Mucosa of stomach (tissue), 1 donor: ENCODE measurements at regions not wholly inside any gene's neighbourhood (a gene's known extent, or its start where the extent isn't known, plus 50 kb on each side); places are given as distances from the start of the nearest gene placed in this dataset.

Experiments used
- H3K27me3 ChIP-seq: one replicate; pipeline ENCODE4 v1.7.0; 2013; ENCODE audit warnings: mild to moderate bottlenecking, low read length; ENCODE audit not compliant: control insufficient read depth, insufficient read depth
- H3K36me3 ChIP-seq: one replicate; pipeline ENCODE4 v1.7.0; 2013; ENCODE audit warnings: low read length; ENCODE audit not compliant: control insufficient read depth, insufficient read depth
- H3K4me1 ChIP-seq: one replicate; pipeline ENCODE4 v1.7.0; 2013; ENCODE audit warnings: mild to moderate bottlenecking, low read length; ENCODE audit not compliant: control insufficient read depth, insufficient read depth
- H3K4me3 ChIP-seq: one replicate; pipeline ENCODE4 v1.7.0; 2013; ENCODE audit warnings: low read length
- H3K9ac ChIP-seq: one replicate; pipeline ENCODE4 v1.7.0; 2013; ENCODE audit warnings: mild to moderate bottlenecking, low read length, moderate library complexity
- H3K9me3 ChIP-seq: one replicate; pipeline ENCODE4 v1.7.0; 2013; ENCODE audit warnings: mild to moderate bottlenecking, low read length, moderate library complexity; ENCODE audit not compliant: control insufficient read depth
- donor health status: Pancreatic carcinoma.

- Histone ChIP-seq H3K9me3 (no peaks in the 10 kb centered on the region), H3K27me3 (no peaks in the 10 kb centered on the region)
These were observed 74.0 kb upstream of the ANXA1 start for GRCh38 chr9:73077625-73078030.

GRCh38 chr9:73076970-73077369 is 74.7 kb upstream of the ANXA1 start:
- H3K9ac ChIP-seq = no peak overlapping the region
- no peaks in the 10 kb centered on the region for H3K36me3 ChIP-seq
- no peak overlapping the region for H3K4me3 ChIP-seq
- H3K4me1 ChIP-seq = peaks cover 11% of the 10 kb centered on the region
- H3K9me3 ChIP-seq = no peaks in the 10 kb centered on the region
- no peaks in the 10 kb centered on the region for H3K27me3 ChIP-seq

More at GRCh38 chr9:73077625-73078030, 74.0 kb upstream of the ANXA1 start:
- H3K4me1 ChIP-seq = peaks cover 11% of the 10 kb centered on the region
- H3K36me3 ChIP-seq = no peaks in the 10 kb centered on the region
- no peak overlapping the region for H3K4me3 ChIP-seq
- no peak overlapping the region for H3K9ac ChIP-seq

GRCh38 chr9:73074176-73074708 is 77.4 kb upstream of the ANXA1 start:
- no peaks in the 10 kb centered on the region for H3K9me3 ChIP-seq
- no peaks in the 10 kb centered on the region for H3K4me1 ChIP-seq
- H3K36me3 ChIP-seq = no peaks in the 10 kb centered on the region
- no peak overlapping the region for H3K4me3 ChIP-seq
- no peaks in the 10 kb centered on the region for H3K27me3 ChIP-seq
- H3K9ac ChIP-seq = no peak overlapping the region

- Histone ChIP-seq H3K36me3 (no peaks in the 10 kb centered on the region), H3K4me1 (no peaks in the 10 kb centered on the region), H3K27me3 (no peaks in the 10 kb centered on the region), H3K4me3 (no peak overlapping the region), H3K9me3 (no peaks in the 10 kb centered on the region), H3K9ac (no peak overlapping the region)
These were observed 78.1 kb upstream of the ANXA1 start for GRCh38 chr9:73073337-73074175.

- H3K9ac ChIP-seq = no peak overlapping the region
- H3K36me3 ChIP-seq = no peaks in the 10 kb centered on the region
- H3K9me3 ChIP-seq = no peaks in the 10 kb centered on the region
- H3K4me1 ChIP-seq = no peaks in the 10 kb centered on the region
- H3K27me3 ChIP-seq = no peaks in the 10 kb centered on the region
- no peak overlapping the region for H3K4me3 ChIP-seq
These were observed 84.6 kb upstream of the ANXA1 start for GRCh38 chr9:73067074-73067473.

GRCh38 chr9:73065439-73065838 is 86.2 kb upstream of the ANXA1 start:
- no peaks in the 10 kb centered on the region for H3K36me3 ChIP-seq
- no peak overlapping the region for H3K9ac ChIP-seq
- H3K9me3 ChIP-seq = no peaks in the 10 kb centered on the region
- no peaks in the 10 kb centered on the region for H3K27me3 ChIP-seq
- no peak overlapping the region for H3K4me3 ChIP-seq
- no peaks in the 10 kb centered on the region for H3K4me1 ChIP-seq

- Histone ChIP-seq H3K4me3 (no peak overlapping the region), H3K36me3 (no peaks in the 10 kb centered on the region), H3K4me1 (no peaks in the 10 kb centered on the region), H3K9me3 (no peaks in the 10 kb centered on the region), H3K9ac (no peak overlapping the region), H3K27me3 (no peaks in the 10 kb centered on the region)
These were observed 87.3 kb upstream of the ANXA1 start for GRCh38 chr9:73064315-73064714.

GRCh38 chr9:73061146-73061545 is 90.5 kb upstream of the ANXA1 start:
- Histone ChIP-seq H3K9ac (no peak overlapping the region), H3K9me3 (no peaks in the 10 kb centered on the region), H3K27me3 (no peaks in the 10 kb centered on the region), H3K4me1 (no peaks in the 10 kb centered on the region), H3K4me3 (no peak overlapping the region), H3K36me3 (no peaks in the 10 kb centered on the region)

- Histone ChIP-seq H3K9ac (no peak overlapping the region), H3K36me3 (no peaks in the 10 kb centered on the region), H3K9me3 (no peaks in the 10 kb centered on the region), H3K4me1 (no peaks in the 10 kb centered on the region), H3K4me3 (no peak overlapping the region), H3K27me3 (no peaks in the 10 kb centered on the region)
These were observed 92.4 kb upstream of the ANXA1 start for GRCh38 chr9:73059247-73059646.

- H3K4me1 ChIP-seq = peaks cover 7% of the 10 kb centered on the region
- H3K36me3 ChIP-seq = no peaks in the 10 kb centered on the region
- H3K27me3 ChIP-seq = no peaks in the 10 kb centered on the region
- H3K9ac ChIP-seq = no peak overlapping the region
- no peak overlapping the region for H3K4me3 ChIP-seq
- no peaks in the 10 kb centered on the region for H3K9me3 ChIP-seq
These were observed 95.4 kb upstream of the ANXA1 start for GRCh38 chr9:73056245-73056644.

GRCh38 chr9:73054091-73054490 is 97.6 kb upstream of the ANXA1 start:
- Histone ChIP-seq H3K9ac (no peak overlapping the region), H3K4me1 (peaks cover 7% of the 10 kb centered on the region), H3K27me3 (no peaks in the 10 kb centered on the region), H3K4me3 (no peak overlapping the region), H3K9me3 (no peaks in the 10 kb centered on the region), H3K36me3 (no peaks in the 10 kb centered on the region)

- no peaks in the 10 kb centered on the region for H3K36me3 ChIP-seq
- no peaks in the 10 kb centered on the region for H3K9me3 ChIP-seq
These were observed 98.1 kb upstream of the ANXA1 start for GRCh38 chr9:73053543-73053942.

More at GRCh38 chr9:73053543-73053942, 98.1 kb upstream of the ANXA1 start:
- no peak overlapping the region for H3K9ac ChIP-seq
- no peaks in the 10 kb centered on the region for H3K27me3 ChIP-seq
- peaks cover 7% of the 10 kb centered on the region for H3K4me1 ChIP-seq
- no peak overlapping the region for H3K4me3 ChIP-seq
